Testis (tissue), 2 donors: ENCODE measurements at regions not wholly inside any gene's neighbourhood (a gene's known extent, or its start where the extent isn't known, plus 50 kb on each side); places are given as distances from the start of the nearest gene placed in this dataset.

Experiments
- DNase-seq: peaks from one replicate; pipeline ENCODE4 v3.0.0-alpha.2; 2019
- H3K27ac ChIP-seq, 2 donors: fragments of 200-600 bp; sonication (generic); one replicate each; pipeline ENCODE4 v1.5.1; 2019
- H3K27me3 ChIP-seq: fragments of 200-600 bp; sonication (generic); one replicate; pipeline ENCODE4 v1.5.1; 2019
- H3K36me3 ChIP-seq: fragments of 200-600 bp; sonication (generic); one replicate; pipeline ENCODE4 v1.5.1; 2017; ENCODE audit warnings: low read depth; ENCODE audit errors: missing control alignments
- H3K4me1 ChIP-seq: fragments of 200-600 bp; sonication (generic); one replicate; pipeline ENCODE4 v1.5.1; 2019
- H3K4me3 ChIP-seq, 2 donors: fragments of 200-600 bp; sonication (generic); one replicate each; pipeline ENCODE4 v1.5.1; 2017 to 2019
- H3K9me3 ChIP-seq: fragments of 200-600 bp; sonication (generic); one replicate; pipeline ENCODE4 v1.5.1; 2017
- POLR2A ChIP-seq: fragments of 450-650 bp; IDR thresholded peaks from one replicate; pipeline ENCODE4 v1.6.1; 2017; ENCODE audit warnings: antibody characterized with exemption, mild to moderate bottlenecking, moderate library complexity
- WGBS, 2 donors: methylation state at CpG; one replicate each; pipeline ENCODE4 v1.1.5; 2018; 5-methylcytosine and 5-hydroxymethylcytosine counted together
- intact Hi-C: fragments of 100-400 bp; cut with DNase I; formaldehyde crosslinking; loops from one replicate; pipeline ENCODE4 v1.15.1; 2023; ENCODE audit warnings: low total_unique reads
- TF ChIP-seq, protein P1 (sequence below), 3 experiments: fragments of 450-650 bp in 2 of 3; fragments of 200-600 bp in 1 of 3; sonication (generic) in 1 of 3; IDR thresholded peaks; one replicate each; pipeline ENCODE4 v1.5.1; 2016 to 2019; ENCODE audit warnings: antibody characterized with exemption in 3 of 3, mild to moderate bottlenecking in 2 of 3, moderate library complexity in 1 of 3

- H3K27me3 ChIP-seq: no peaks in the 10 kb centered on the region
- intact Hi-C loops: no loop called here
- no peak for TF ChIP-seq POLR2A
- TF ChIP-seq, protein P1, sequence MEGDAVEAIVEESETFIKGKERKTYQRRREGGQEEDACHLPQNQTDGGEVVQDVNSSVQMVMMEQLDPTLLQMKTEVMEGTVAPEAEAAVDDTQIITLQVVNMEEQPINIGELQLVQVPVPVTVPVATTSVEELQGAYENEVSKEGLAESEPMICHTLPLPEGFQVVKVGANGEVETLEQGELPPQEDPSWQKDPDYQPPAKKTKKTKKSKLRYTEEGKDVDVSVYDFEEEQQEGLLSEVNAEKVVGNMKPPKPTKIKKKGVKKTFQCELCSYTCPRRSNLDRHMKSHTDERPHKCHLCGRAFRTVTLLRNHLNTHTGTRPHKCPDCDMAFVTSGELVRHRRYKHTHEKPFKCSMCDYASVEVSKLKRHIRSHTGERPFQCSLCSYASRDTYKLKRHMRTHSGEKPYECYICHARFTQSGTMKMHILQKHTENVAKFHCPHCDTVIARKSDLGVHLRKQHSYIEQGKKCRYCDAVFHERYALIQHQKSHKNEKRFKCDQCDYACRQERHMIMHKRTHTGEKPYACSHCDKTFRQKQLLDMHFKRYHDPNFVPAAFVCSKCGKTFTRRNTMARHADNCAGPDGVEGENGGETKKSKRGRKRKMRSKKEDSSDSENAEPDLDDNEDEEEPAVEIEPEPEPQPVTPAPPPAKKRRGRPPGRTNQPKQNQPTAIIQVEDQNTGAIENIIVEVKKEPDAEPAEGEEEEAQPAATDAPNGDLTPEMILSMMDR (IDR thresholded peaks at IDR 0.05): no peak
- 73 to 81% methylated on average over 3 to 17 of the region's 22 CpGs for WGBS, 2 donors
- no peak overlapping the region for H3K4me3 ChIP-seq
- DNase-seq: no peak
- no peaks in the 10 kb centered on the region for H3K4me1 ChIP-seq
- no peak overlapping the region for H3K27ac ChIP-seq
- no peaks in the 10 kb centered on the region for H3K9me3 ChIP-seq
- H3K36me3 ChIP-seq: no peaks in the 10 kb centered on the region
These were observed 1090.0 kb downstream of the BRD1 start for GRCh38 chr22:48737461-48738203.

DNA sequence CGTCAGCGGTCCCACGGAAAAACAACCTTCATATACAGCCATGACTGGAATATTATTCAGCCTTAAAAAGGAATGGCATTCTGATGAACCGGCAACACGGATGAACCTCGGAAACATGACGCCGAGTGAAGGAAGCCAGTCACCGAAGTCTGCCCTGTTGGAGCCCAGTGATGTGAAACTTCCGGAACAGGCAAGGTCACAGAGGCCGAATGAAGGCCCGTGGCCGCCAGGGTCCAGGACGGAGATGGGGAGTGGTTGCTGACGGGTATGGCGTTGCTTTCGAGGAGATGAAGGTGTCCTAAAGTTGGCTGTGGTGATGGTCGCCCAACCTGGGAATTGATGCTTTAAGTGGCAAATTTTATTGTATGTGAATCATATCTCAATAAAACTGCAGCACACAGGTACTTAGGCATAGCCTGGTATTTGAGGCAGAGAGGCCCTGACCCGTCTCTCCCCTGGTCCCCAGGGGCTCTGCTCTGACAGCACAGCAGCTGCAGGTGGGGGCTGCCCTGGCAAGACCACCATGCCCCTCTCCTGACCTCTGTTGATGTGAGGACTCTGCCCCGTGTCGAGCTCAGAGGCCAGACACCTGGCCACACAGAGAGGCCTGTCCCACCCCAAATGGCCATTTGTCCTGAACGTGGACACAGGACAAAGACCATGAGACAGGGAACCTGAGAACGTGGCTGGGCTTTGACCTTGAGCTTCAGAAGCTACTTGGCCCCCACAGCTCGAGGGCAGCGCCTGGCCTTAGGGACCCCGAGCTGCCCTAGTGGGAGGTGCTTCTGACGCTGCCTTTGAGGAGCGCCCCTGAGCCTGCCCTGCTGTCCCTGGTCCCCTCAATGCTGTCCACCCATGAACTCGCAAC, 1090.8 kb downstream of the BRD1 start:
- Histone ChIP-seq H3K9me3 (no peaks in the 10 kb centered on the region), H3K27ac (no peak overlapping the region), H3K36me3 (no peaks in the 10 kb centered on the region), H3K4me3 (no peak overlapping the region), H3K27me3 (no peaks in the 10 kb centered on the region), H3K4me1 (no peaks in the 10 kb centered on the region)
- intact Hi-C loops: no loop called here
- DNase-seq: no peak
- TF ChIP-seq, protein P1 (IDR thresholded peaks at IDR 0.05): no peak
- no peak for TF ChIP-seq POLR2A
- WGBS, 2 donors: 82 to 90% methylated on average over 25 to 29 of the region's 29 CpGs

- no peaks in the 10 kb centered on the region for H3K36me3 ChIP-seq
- no peaks in the 10 kb centered on the region for H3K9me3 ChIP-seq
- no peak for DNase-seq
- no peaks in the 10 kb centered on the region for H3K4me1 ChIP-seq
- no peaks in the 10 kb centered on the region for H3K27me3 ChIP-seq
- TF ChIP-seq, protein P1 (IDR thresholded peaks at IDR 0.05): no peak
- no peak for TF ChIP-seq POLR2A
- no peak overlapping the region for H3K27ac ChIP-seq
- intact Hi-C loops: no loop called here
- H3K4me3 ChIP-seq: no peak overlapping the region
- WGBS, 2 donors: 94% methylated on average over 14 to 16 of the region's 16 CpGs
These were observed 1092.7 kb downstream of the BRD1 start for GRCh38 chr22:48734961-48735360.

GRCh38 chr22:48734359-48734758, 1093.3 kb downstream of the BRD1 start:
- H3K4me1 ChIP-seq: no peaks in the 10 kb centered on the region
- no peak overlapping the region for H3K4me3 ChIP-seq
- DNase-seq: no peak
- H3K27ac ChIP-seq: no peak overlapping the region
- intact Hi-C loops: no loop called here
- no peak for TF ChIP-seq POLR2A
- TF ChIP-seq, protein P1 (IDR thresholded peaks at IDR 0.05): no peak
- H3K36me3 ChIP-seq: no peaks in the 10 kb centered on the region
- H3K27me3 ChIP-seq: no peaks in the 10 kb centered on the region
- H3K9me3 ChIP-seq: no peaks in the 10 kb centered on the region
- WGBS, 2 donors: 91% methylated on average over 10 of the region's 10 CpGs
